ENCODE measurements at regions not wholly inside any gene's neighbourhood (a gene's known extent, or its start where the extent isn't known, plus 50 kb on each side); places are given as distances from the start of the nearest gene placed in this dataset.

DNA sequence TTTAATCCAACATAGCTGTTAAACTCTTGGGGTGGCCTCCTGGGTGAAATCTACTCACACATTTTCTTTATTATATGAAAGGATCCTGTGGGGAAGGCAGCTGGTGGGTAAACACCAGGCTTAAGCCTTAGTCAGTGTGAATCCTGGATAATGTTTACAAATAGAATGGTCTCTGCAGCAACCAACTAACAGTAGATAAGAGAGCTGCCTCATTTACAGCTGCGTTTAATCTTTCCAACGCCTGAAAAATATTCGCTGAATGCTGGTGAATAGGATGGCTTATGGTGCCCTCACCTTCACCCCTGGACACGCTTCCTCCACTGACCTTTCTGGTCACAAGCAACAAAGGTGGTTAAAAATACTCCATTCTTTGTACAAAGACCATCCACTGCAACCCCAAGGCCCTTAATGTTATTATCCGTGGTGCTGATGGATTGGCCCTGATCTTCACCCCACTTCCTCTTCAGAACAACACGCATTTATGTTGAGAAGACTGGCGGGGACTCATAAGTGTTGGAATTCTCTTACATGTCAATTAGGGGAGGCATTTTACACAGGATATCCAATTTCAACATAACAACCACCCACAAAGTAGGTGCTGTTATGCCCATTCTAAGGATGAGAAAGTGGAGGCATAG, 120.0 kb upstream of the FRMD4B start:
- Histone ChIP-seq H3F3A (ENCODE audit: control insufficient read depth, insufficient read depth) (no peaks in the 10 kb centered on the region), H3K27ac (ENCODE audit: low read depth, low read length) (no peak overlapping the region), H3K4me1 (ENCODE audit: control insufficient read depth, low read length) (no peaks in the 10 kb centered on the region), H3K27me3 (ENCODE audit: control insufficient read depth, low read length) (no peaks in the 10 kb centered on the region), H3K79me2 (ENCODE audit: control insufficient read depth, low read length) (no peaks in the 10 kb centered on the region), H3K4me3 (ENCODE audit: low read length) (no peak overlapping the region), H3K4me2 (ENCODE audit: low read length) (no peak overlapping the region), H4K20me1 (ENCODE audit: control insufficient read depth, insufficient read depth, low read depth, low read length) (no peaks in the 10 kb centered on the region), H3K9me3 (ENCODE audit: control insufficient read depth, insufficient read depth, low read length) (no peaks in the 10 kb centered on the region), H3K36me3 (ENCODE audit: control insufficient read depth, low read length) (no peaks in the 10 kb centered on the region), H3K9me2 (replicated peaks; ENCODE audit: control insufficient read depth, low read length) (no peaks in the 10 kb centered on the region)
- TF ChIP-seq EZH2phosphoT487 (IDR thresholded peaks at IDR 0.05; ENCODE audit: borderline replicate concordance, low read length) (no peak), CTCF (IDR thresholded peaks at IDR 0.05; ENCODE audit: low read depth, low read length, poor library complexity, severe bottlenecking) (no peak)

DNA sequence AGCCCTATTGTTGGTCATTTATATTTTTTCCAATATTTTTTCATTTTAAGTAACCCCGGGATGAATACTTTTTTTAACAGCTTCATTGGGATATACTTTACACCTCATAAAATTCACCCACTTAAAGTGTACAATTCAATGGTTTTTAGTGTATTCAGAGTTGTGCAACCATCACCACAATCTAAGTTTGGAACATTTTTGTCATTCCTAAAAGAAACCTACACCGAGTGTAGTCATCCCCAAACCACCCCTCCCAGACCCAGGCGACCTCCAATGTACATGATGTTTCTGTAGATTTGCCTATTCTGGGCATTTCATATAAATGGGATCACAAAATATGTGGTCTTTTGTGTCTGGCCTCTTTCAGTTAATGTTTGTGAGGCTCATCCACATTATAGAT, 118.3 kb upstream of the FRMD4B start:
- Histone ChIP-seq H3F3A (ENCODE audit: control insufficient read depth, insufficient read depth) (no peaks in the 10 kb centered on the region), H3K4me3 (ENCODE audit: low read length) (no peak overlapping the region), H3K27me3 (ENCODE audit: control insufficient read depth, low read length) (no peaks in the 10 kb centered on the region), H3K79me2 (ENCODE audit: control insufficient read depth, low read length) (no peaks in the 10 kb centered on the region), H3K36me3 (ENCODE audit: control insufficient read depth, low read length) (no peaks in the 10 kb centered on the region), H3K9me3 (ENCODE audit: control insufficient read depth, insufficient read depth, low read length) (no peaks in the 10 kb centered on the region), H3K4me2 (ENCODE audit: low read length) (no peak overlapping the region), H3K9me2 (replicated peaks; ENCODE audit: control insufficient read depth, low read length) (no peaks in the 10 kb centered on the region), H3K4me1 (ENCODE audit: control insufficient read depth, low read length) (no peaks in the 10 kb centered on the region), H3K27ac (ENCODE audit: low read depth, low read length) (no peak overlapping the region), H4K20me1 (ENCODE audit: control insufficient read depth, insufficient read depth, low read depth, low read length) (no peaks in the 10 kb centered on the region)
- TF ChIP-seq EZH2phosphoT487 (IDR thresholded peaks at IDR 0.05; ENCODE audit: borderline replicate concordance, low read length) = no peak
- TF ChIP-seq CTCF (IDR thresholded peaks at IDR 0.05; ENCODE audit: low read depth, low read length, poor library complexity, severe bottlenecking) = no peak

DNA sequence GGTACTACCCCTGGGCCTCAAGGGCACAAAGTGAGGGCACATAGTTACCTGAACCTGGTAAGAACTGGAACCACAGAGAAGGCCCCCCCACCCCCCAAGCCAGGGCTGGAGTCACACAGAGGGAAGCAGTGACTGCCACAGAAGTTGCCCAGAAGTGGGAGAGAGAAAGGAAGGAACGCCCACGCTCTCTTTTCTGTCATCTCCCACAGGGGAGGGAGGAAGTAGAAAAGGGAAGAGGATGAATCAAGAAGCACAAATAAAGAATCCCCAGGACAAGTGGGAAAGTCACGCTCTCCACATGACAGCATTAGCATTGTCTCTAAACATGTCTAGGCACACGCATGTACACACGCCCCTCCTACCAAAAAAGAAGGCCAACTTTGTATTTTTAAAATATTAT, 114.7 kb upstream of the FRMD4B start:
- Histone ChIP-seq H3K4me1 (ENCODE audit: control insufficient read depth, low read length) (no peaks in the 10 kb centered on the region), H3K4me2 (ENCODE audit: low read length) (no peak overlapping the region), H3K36me3 (ENCODE audit: control insufficient read depth, low read length) (no peaks in the 10 kb centered on the region), H4K20me1 (ENCODE audit: control insufficient read depth, insufficient read depth, low read depth, low read length) (no peaks in the 10 kb centered on the region), H3K27me3 (ENCODE audit: control insufficient read depth, low read length) (no peaks in the 10 kb centered on the region), H3K27ac (ENCODE audit: low read depth, low read length) (no peak overlapping the region), H3K79me2 (ENCODE audit: control insufficient read depth, low read length) (no peaks in the 10 kb centered on the region), H3K4me3 (ENCODE audit: low read length) (no peak overlapping the region), H3F3A (ENCODE audit: control insufficient read depth, insufficient read depth) (no peaks in the 10 kb centered on the region), H3K9me2 (replicated peaks; ENCODE audit: control insufficient read depth, low read length) (no peaks in the 10 kb centered on the region), H3K9me3 (ENCODE audit: control insufficient read depth, insufficient read depth, low read length) (no peaks in the 10 kb centered on the region)
- TF ChIP-seq EZH2phosphoT487 (IDR thresholded peaks at IDR 0.05; ENCODE audit: borderline replicate concordance, low read length) (no peak), CTCF (IDR thresholded peaks at IDR 0.05; ENCODE audit: low read depth, low read length, poor library complexity, severe bottlenecking) (no peak)

Measured in DOHH2 (cell line).